NCI-H345 treated with DMSO at 0.1 percent for 48 hours (cell line): ENCODE measurements at regions not wholly inside any gene's neighbourhood (a gene's known extent, or its start where the extent isn't known, plus 50 kb on each side); places are given as distances from the start of the nearest gene placed in this dataset.
"Not testable (repeated sequence)": the region's sequence is repeated elsewhere in the genome, so short reads cannot be mapped to it uniquely, and the experiment has no call there.

Experiments used
- DNase-seq: peaks from one replicate; lab custom pipeline; 2025; ENCODE audit not compliant: unreplicated experiment; lab: John Stamatoyannopoulos, UW

DNA sequence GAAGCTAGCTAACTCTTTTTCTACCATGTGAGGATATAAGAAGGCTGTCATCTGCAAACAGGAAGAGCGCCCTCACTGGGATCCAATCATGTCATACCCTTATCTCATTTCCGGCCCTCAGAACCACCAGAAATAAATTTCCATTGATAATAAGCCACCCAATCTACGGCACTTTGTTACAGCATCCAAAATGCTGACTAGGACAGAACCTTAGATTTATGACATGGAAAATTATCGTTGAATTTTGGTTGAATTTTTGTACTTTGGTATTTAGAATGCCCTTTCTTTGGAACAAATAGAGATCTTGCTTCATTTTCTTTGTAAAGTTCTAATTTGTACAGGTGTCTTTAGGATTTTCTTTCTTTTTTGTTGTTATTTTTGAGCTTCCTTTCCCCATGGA is 53.3 kb upstream of the CYLC2 start:
- DNase-seq = no peak

GRCh38 chr9:102922526-102922925 is 72.6 kb upstream of the CYLC2 start:
- no peak for DNase-seq

GRCh38 chr9:102911185-102911584 is 83.9 kb upstream of the CYLC2 start:
- no peak for DNase-seq

DNA sequence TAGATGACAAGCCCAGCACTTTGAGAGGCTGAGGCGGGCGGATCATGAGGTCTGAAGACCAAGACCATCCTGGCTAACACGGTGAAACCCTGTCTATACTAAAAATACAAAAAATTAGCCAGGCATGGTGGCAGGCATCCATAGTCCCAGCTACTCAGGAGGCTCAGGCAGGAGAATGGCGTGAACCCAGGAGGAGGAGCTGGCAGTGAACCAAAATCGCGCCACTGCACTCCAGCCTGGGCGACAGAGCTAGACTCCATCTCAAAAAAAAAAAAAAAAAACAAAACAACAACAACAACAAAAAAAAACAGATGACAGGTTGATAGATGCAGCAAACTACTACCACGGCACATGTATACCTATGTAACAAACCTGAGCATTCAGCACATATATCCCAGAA is 89.3 kb upstream of the CYLC2 start:
- DNase-seq = not testable (repeated sequence)

DNA sequence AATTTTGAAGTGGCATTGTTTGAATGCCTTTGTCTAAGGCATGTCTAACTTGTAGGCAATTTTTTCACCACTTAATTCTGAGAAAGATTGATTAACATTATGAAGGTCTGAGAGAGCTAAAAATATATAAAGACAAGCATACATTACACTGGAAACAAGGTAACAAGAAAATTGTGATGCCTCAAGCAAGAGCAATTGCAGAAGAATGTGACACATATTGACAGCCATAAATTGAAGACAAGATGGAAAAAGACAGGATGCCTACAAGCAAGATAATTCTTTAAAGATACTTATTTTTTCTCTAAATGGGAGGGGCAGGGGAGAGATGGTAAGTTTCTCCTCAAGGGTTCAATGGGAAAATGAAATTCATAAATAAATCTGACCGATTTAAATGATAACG is 103.1 kb upstream of the CYLC2 start:
- DNase-seq = no peak

- not testable (repeated sequence) for DNase-seq
Observed at GRCh38 chr9:102888747-102889146, 106.4 kb upstream of the CYLC2 start.

- DNase-seq = no peak
Observed at GRCh38 chr9:102875687-102876086, 119.4 kb upstream of the CYLC2 start.

- no peak for DNase-seq
Observed at GRCh38 chr9:102867488-102867887, 127.6 kb upstream of the CYLC2 start.

DNA sequence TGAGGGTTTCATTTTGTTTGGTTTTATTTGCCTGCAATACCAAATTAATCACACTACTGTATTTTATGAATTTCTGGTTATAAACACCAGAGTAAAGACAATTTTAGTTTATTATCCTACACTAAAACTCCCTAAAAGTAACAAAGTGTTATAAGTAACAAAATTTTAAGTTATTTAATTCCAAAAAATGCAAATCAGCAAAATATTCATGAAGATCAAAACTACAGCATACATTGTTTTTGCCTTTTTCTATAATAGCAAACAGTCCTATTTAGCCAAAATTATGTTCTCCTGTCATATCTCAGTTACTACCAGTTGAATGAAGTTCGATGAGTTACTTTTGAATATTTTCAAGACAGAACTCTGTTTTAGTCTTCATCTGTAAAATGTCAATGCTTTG is 132.7 kb upstream of the CYLC2 start:
- no peak for DNase-seq

- DNase-seq = no peak
Observed at GRCh38 chr9:102855641-102856040, 139.5 kb upstream of the CYLC2 start.

DNA sequence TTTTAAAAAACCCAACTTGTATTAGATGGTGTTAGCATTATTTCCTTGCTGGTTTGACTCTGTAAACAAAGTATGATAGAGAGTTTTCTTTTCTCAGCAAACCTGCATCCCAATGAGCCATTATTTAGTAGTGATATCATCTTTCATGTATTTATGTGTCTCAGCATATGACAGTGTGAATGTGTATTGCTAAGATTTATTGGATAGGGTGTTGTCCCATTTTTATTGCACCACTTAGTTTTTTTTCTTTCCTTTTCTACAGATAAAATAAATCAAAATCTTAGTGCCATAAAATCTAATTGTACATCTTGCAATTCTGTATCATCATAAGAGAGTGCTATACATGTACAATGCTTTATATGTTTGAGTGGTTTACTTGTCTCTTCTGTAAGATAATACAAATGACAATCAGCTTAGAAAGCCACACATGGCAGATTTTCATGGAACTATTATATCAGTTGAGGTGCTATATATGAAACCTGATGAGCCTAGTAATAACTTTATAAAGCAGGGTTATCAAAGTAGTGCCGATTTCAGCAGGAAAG is 149.2 kb upstream of the CYLC2 start:
- no peak for DNase-seq

- no peak for DNase-seq
Observed at GRCh38 chr9:102844716-102845115, 150.4 kb upstream of the CYLC2 start.

- DNase-seq = no peak
Observed at GRCh38 chr9:102842423-102842822, 152.7 kb upstream of the CYLC2 start.

- DNase-seq = no peak
Observed at GRCh38 chr9:102841376-102841775, 153.8 kb upstream of the CYLC2 start.

DNA sequence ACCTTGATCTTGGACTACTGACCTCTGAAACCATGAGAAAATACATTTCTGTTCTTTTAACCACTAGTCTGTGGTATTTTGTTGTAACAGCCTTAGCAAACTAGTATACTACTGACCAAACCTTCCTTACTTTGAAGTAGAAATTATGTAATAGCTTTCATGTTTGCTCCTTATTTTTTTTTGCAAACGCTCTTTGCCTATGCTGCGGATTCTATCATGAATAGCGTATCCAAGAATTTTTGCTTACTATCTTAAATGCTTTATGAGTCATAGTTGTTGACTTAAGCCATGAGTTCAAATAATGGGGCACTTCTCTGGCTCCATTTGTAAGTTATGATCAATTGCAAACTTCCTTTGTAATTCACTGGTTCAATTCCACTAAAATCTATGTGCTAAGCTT is 154.8 kb upstream of the CYLC2 start:
- DNase-seq = no peak

- DNase-seq = no peak
Observed at GRCh38 chr9:102832814-102833213, 162.3 kb upstream of the CYLC2 start.

DNA sequence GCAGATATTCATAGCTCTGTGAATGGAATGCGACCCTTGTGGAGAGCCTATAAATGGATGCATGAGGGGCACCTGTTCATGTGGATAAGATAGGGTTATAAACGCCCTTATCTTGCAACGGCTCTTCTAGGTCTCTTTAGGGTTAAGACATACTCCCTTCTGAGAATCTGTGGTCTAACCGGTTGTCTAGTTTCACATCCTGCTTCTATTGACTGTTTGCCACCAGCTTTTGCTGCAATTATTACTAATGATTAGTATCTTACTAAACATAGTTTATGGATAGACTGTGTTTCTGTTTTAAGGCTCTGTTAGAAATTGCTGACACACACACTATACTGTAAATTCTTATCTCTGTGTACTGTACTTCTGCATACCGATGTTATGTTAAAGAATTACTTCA is 198.9 kb upstream of the CYLC2 start:
- no peak for DNase-seq

DNA sequence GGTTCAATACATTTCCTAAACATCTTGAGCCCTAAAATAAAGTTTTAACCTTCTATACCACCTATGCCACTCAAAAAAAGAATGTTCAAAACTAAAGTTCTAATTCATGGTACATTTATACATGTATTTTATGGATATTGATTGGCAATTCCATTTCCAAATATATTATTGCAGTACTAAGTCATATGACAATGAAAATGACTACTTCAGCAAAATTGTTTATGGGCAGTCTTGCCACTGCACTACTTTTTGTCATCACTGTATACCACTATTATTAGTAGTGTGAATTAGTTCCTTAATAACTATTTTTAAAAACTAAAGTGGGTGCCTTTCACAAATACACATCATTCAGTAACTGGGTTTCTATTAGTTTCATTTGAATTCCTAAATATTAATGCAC is 199.6 kb upstream of the CYLC2 start:
- DNase-seq = no peak

GRCh38 chr9:102779356-102779755 is 215.8 kb upstream of the CYLC2 start:
- no peak for DNase-seq

GRCh38 chr9:102778746-102779145 is 216.4 kb upstream of the CYLC2 start:
- DNase-seq = no peak

- DNase-seq = no peak
Observed at GRCh38 chr9:102770704-102771103, 224.4 kb upstream of the CYLC2 start.

DNA sequence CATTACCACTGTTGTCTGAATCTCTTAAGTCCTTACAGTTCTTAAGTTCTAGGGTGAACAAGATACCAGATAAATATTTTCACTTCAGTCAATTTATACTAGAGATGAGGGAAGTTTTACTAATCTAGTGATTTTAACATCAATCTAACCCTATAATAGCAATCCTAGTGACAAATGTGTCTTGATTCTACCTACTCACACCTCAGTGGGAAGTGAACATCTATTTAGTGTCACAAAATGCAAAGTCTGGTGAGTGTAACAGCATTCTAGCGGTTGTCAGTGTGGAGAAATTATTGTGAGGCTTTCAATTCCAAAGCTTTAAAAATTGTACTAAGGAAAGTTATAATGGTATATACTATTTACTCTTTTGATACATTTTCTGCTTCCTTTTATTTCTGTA is 225.8 kb upstream of the CYLC2 start:
- DNase-seq = no peak

- DNase-seq = no peak
Observed at GRCh38 chr9:102768002-102768401, 227.1 kb upstream of the CYLC2 start.

DNA sequence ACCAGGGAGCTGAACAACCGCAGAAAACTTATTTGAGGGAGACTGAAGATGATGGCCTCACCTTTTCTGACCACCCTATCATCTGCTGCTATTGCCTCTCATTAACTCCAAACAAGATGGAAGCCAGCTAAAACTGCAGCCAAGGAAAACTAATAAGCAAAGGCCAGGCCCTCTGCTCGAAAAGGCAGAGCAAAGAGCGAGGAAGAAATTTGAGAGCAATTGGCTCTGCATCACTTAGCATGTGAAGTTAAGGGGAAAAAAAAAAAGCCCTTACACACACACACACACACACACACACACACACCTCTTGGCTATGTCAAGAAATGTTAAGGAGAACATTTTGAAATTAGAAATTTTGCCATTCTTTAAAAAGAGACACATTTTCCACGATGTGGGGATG is 228.1 kb upstream of the CYLC2 start:
- no peak for DNase-seq
